Non-pigmented ciliary epithelial cell (primary cell): ENCODE measurements at regions not wholly inside any gene's neighbourhood (a gene's known extent, or its start where the extent isn't known, plus 50 kb on each side); places are given as distances from the start of the nearest gene placed in this dataset.

ENCODE experiments used
- DNase-seq: peaks from one replicate; pipeline ENCODE4 v3.0.0-alpha.2; 2010; ENCODE audit warnings: low read depth

DNA sequence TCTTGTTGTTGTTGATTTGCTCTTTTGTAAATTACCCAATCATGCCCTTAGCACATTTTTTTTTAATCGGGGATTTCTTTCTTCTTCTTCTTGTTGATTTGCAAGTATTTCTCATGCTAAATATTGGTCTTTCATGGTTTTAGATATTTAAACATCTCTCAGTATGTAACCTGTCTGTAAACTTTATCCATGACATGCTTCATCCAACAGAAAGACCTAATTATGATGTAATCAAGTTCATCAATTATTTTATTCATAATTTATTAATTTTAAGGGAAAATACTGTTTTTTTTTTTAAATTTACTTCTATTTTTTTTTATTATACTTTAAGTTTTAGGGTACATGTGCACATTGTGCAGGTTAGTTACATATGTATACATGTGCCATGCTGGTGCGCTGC, 69.8 kb downstream of the TNFSF18 start:
- DNase-seq, result no peak
